ENCODE measurements at regions not wholly inside any gene's neighbourhood (a gene's known extent, or its start where the extent isn't known, plus 50 kb on each side); places are given as distances from the start of the nearest gene placed in this dataset.

DNA sequence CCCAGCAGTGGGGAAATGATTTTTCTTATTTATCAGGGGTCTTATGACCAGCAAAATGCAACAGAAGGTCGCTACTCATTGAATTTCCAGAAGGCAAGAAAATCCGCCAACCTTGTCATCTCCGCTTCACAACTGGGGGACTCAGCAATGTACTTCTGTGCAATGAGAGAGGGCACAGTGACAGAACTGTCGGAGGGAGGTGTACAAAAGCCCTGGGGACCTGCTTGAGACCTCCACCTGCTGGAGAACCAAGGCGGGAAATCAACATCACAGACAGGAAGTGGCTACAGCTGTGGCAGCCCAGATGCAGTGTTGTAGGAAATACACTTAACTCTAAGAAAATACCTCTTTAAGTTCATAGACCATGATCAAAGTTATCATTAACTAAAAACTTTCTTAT is 250.9 kb upstream of the OR4E1 start:
- no peaks in the 10 kb centered on the region for H3K36me3 ChIP-seq (ENCODE audit: control insufficient read depth in 2 of 2, extremely low read depth in 1 of 2, insufficient read depth in 2 of 2, low read length in 2 of 2)
- no peak for DNase-seq (ENCODE audit: low read depth, low spot score)
- no peak for FAIRE-seq
- H3K4me2 ChIP-seq (ENCODE audit: control insufficient read depth, extremely low read depth, insufficient read depth, low read depth, low read length) = no peak overlapping the region
- no peaks in the 10 kb centered on the region for H3K79me2 ChIP-seq (ENCODE audit: control insufficient read depth, insufficient read depth, low read length)
- no peaks in the 10 kb centered on the region for H3K4me1 ChIP-seq (ENCODE audit: control insufficient read depth, extremely low read depth, insufficient read depth, low read length)
- H3K9me3 ChIP-seq (ENCODE audit: control insufficient read depth, low read depth, low read length) = no peaks in the 10 kb centered on the region
- H3K9me1 ChIP-seq (ENCODE audit: control insufficient read depth, extremely low read depth, insufficient read depth, low read length) = no peaks in the 10 kb centered on the region
- no peak overlapping the region for H3K9ac ChIP-seq (ENCODE audit: control insufficient read depth, extremely low read depth, insufficient read depth, low read length)
- H3K27ac ChIP-seq (ENCODE audit: control insufficient read depth, insufficient read depth, low read length) = no peak overlapping the region
- TF ChIP-seq, protein P1, sequence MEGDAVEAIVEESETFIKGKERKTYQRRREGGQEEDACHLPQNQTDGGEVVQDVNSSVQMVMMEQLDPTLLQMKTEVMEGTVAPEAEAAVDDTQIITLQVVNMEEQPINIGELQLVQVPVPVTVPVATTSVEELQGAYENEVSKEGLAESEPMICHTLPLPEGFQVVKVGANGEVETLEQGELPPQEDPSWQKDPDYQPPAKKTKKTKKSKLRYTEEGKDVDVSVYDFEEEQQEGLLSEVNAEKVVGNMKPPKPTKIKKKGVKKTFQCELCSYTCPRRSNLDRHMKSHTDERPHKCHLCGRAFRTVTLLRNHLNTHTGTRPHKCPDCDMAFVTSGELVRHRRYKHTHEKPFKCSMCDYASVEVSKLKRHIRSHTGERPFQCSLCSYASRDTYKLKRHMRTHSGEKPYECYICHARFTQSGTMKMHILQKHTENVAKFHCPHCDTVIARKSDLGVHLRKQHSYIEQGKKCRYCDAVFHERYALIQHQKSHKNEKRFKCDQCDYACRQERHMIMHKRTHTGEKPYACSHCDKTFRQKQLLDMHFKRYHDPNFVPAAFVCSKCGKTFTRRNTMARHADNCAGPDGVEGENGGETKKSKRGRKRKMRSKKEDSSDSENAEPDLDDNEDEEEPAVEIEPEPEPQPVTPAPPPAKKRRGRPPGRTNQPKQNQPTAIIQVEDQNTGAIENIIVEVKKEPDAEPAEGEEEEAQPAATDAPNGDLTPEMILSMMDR (optimal IDR thresholded peaks at IDR 0.05 in 1 of 3, IDR thresholded peaks at IDR 0.05 in 1 of 3, conservative IDR thresholded peaks at IDR 0.05 in 1 of 3; ENCODE audit: extremely low read depth in 1 of 3, insufficient read depth in 2 of 3, low read length in 3 of 3) = no peak
- TF ChIP-seq EZH2 (IDR thresholded peaks at IDR 0.05; ENCODE audit: low read length) = no peak
- no peak overlapping the region for H2AFZ ChIP-seq (ENCODE audit: control insufficient read depth, low read length)
- dilution Hi-C loops (cut with MboI; ENCODE audit: extremely low pct_ligation_motif_present, low sequenced_read_pairs) = no loop called here
- H3K27me3 ChIP-seq (ENCODE audit: control insufficient read depth, extremely low read depth, insufficient read depth, low read length) = no peaks in the 10 kb centered on the region
- H3K4me3 ChIP-seq (ENCODE audit: control insufficient read depth in 2 of 3, extremely low read depth in 1 of 3, insufficient read depth in 2 of 3, low read depth in 1 of 3, low read length in 3 of 3) = no peak overlapping the region
- H4K20me1 ChIP-seq (ENCODE audit: control insufficient read depth, extremely low read depth, insufficient read depth, low read length) = no peaks in the 10 kb centered on the region

DNA sequence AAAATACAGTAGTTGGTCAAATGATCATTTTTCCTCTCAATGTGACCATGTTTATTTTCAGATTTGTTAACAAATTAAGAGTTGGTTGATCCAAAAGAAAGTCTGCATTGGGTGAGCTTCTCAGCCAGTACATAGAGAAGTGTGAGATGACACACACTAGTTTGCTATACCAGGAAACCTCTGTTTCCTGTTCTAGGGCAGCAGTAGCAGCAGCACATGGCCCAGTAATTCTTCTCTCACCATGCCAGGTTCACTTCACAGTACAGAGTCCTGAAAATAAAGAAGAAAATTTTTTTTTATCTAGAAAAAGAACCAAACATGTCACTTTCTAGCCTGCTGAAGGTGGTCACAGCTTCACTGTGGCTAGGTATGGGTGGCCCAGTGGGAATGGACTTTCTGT is 250.2 kb upstream of the OR4E1 start:
- H3K27me3 ChIP-seq (ENCODE audit: control insufficient read depth, extremely low read depth, insufficient read depth, low read length) = no peaks in the 10 kb centered on the region
- no peak overlapping the region for H2AFZ ChIP-seq (ENCODE audit: control insufficient read depth, low read length)
- no peak overlapping the region for H3K4me3 ChIP-seq (ENCODE audit: control insufficient read depth in 2 of 3, extremely low read depth in 1 of 3, insufficient read depth in 2 of 3, low read depth in 1 of 3, low read length in 3 of 3)
- FAIRE-seq (no peak), DNase-seq (ENCODE audit: low read depth, low spot score) (no peak)
- no peaks in the 10 kb centered on the region for H3K4me1 ChIP-seq (ENCODE audit: control insufficient read depth, extremely low read depth, insufficient read depth, low read length)
- no peaks in the 10 kb centered on the region for H3K9me3 ChIP-seq (ENCODE audit: control insufficient read depth, low read depth, low read length)
- no peaks in the 10 kb centered on the region for H3K9me1 ChIP-seq (ENCODE audit: control insufficient read depth, extremely low read depth, insufficient read depth, low read length)
- no peak overlapping the region for H3K27ac ChIP-seq (ENCODE audit: control insufficient read depth, insufficient read depth, low read length)
- no peaks in the 10 kb centered on the region for H3K36me3 ChIP-seq (ENCODE audit: control insufficient read depth in 2 of 2, extremely low read depth in 1 of 2, insufficient read depth in 2 of 2, low read length in 2 of 2)
- dilution Hi-C loops (cut with MboI; ENCODE audit: extremely low pct_ligation_motif_present, low sequenced_read_pairs) = no loop called here
- H3K9ac ChIP-seq (ENCODE audit: control insufficient read depth, extremely low read depth, insufficient read depth, low read length) = no peak overlapping the region
- no peaks in the 10 kb centered on the region for H3K79me2 ChIP-seq (ENCODE audit: control insufficient read depth, insufficient read depth, low read length)
- H3K4me2 ChIP-seq (ENCODE audit: control insufficient read depth, extremely low read depth, insufficient read depth, low read depth, low read length) = no peak overlapping the region
- no peaks in the 10 kb centered on the region for H4K20me1 ChIP-seq (ENCODE audit: control insufficient read depth, extremely low read depth, insufficient read depth, low read length)
- no peak for TF ChIP-seq EZH2 (IDR thresholded peaks at IDR 0.05; ENCODE audit: low read length)

DNA sequence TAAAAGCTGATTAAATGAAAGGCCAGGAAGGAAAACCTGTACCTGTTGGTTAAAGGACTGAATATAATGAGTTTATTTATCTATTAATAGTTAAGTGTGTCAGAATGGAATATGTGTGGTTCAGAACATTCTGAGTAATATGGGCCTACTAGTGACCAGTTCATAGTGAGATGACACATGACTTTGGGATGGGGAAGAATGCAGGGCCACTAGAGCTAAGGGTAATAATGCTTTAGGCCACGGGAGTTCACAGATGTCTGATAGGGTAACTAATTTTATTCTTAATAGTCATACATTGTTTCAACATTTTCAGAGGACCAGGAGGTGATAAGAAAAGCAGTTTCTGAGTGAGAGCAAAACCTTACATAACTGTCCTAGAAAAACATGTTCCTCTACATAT is 247.8 kb upstream of the OR4E1 start:
- Histone ChIP-seq H3K4me1 (ENCODE audit: control insufficient read depth, extremely low read depth, insufficient read depth, low read length) (no peaks in the 10 kb centered on the region), H3K9ac (ENCODE audit: control insufficient read depth, extremely low read depth, insufficient read depth, low read length) (no peak overlapping the region), H3K27ac (ENCODE audit: control insufficient read depth, insufficient read depth, low read length) (no peak overlapping the region), H3K9me3 (ENCODE audit: control insufficient read depth, low read depth, low read length) (no peaks in the 10 kb centered on the region), H4K20me1 (ENCODE audit: control insufficient read depth, extremely low read depth, insufficient read depth, low read length) (no peaks in the 10 kb centered on the region), H3K4me3 (ENCODE audit: control insufficient read depth in 2 of 3, extremely low read depth in 1 of 3, insufficient read depth in 2 of 3, low read depth in 1 of 3, low read length in 3 of 3) (no peak overlapping the region), H3K27me3 (ENCODE audit: control insufficient read depth, extremely low read depth, insufficient read depth, low read length) (no peaks in the 10 kb centered on the region), H3K4me2 (ENCODE audit: control insufficient read depth, extremely low read depth, insufficient read depth, low read depth, low read length) (no peak overlapping the region), H3K79me2 (ENCODE audit: control insufficient read depth, insufficient read depth, low read length) (no peaks in the 10 kb centered on the region), H3K36me3 (ENCODE audit: control insufficient read depth in 2 of 2, extremely low read depth in 1 of 2, insufficient read depth in 2 of 2, low read length in 2 of 2) (no peaks in the 10 kb centered on the region), H2AFZ (ENCODE audit: control insufficient read depth, low read length) (no peak overlapping the region), H3K9me1 (ENCODE audit: control insufficient read depth, extremely low read depth, insufficient read depth, low read length) (no peaks in the 10 kb centered on the region)
- no peak for TF ChIP-seq EZH2 (IDR thresholded peaks at IDR 0.05; ENCODE audit: low read length)
- TF ChIP-seq, protein P1 (optimal IDR thresholded peaks at IDR 0.05 in 1 of 3, IDR thresholded peaks at IDR 0.05 in 1 of 3, conservative IDR thresholded peaks at IDR 0.05 in 1 of 3; ENCODE audit: extremely low read depth in 1 of 3, insufficient read depth in 2 of 3, low read length in 3 of 3) = no peak
- DNase-seq (ENCODE audit: low read depth, low spot score) (no peak), FAIRE-seq (no peak)
- dilution Hi-C loops (cut with MboI; ENCODE audit: extremely low pct_ligation_motif_present, low sequenced_read_pairs) = no loop called here
